Chondrocyte (in vitro differentiated cells): ENCODE measurements at regions not wholly inside any gene's neighbourhood (a gene's known extent, or its start where the extent isn't known, plus 50 kb on each side); places are given as distances from the start of the nearest gene placed in this dataset.
A peak's percentile ranks its signal among the peaks of the same experiment; 100 is the strongest.
"Not testable (repeated sequence)": the region's sequence is repeated elsewhere in the genome, so short reads cannot be mapped to it uniquely, and the experiment has no call there.

Experiments used
- DNase-seq: peaks from one replicate; pipeline ENCODE4 v3.0.0; 2021; ENCODE audit warnings: mixed read lengths, low spot score
- H3K27ac Mint-ChIP-seq: one replicate; pipeline ENCODE4 v1.8.0; 2021; ENCODE audit warnings: mild to moderate bottlenecking, moderate library complexity, mixed read lengths; ENCODE audit not compliant: unreplicated experiment
- H3K27me3 Mint-ChIP-seq: 2 replicates; pipeline ENCODE4 v1.8.0; 2021; ENCODE audit warnings: low read depth, mixed read lengths
- H3K36me3 Mint-ChIP-seq: 2 replicates; pipeline ENCODE4 v1.8.0; 2021; ENCODE audit warnings: low read depth, mixed read lengths
- H3K4me1 Mint-ChIP-seq: 2 replicates; pipeline ENCODE4 v1.8.0; 2021; ENCODE audit warnings: low read depth, mild to moderate bottlenecking, mixed read lengths
- H3K4me3 Mint-ChIP-seq: one replicate; pipeline ENCODE4 v1.8.0; 2021; ENCODE audit warnings: mild to moderate bottlenecking, moderate library complexity, mixed read lengths; ENCODE audit not compliant: unreplicated experiment
- H3K9me3 Mint-ChIP-seq: 2 replicates; pipeline ENCODE4 v1.8.0; 2021; ENCODE audit warnings: low read depth, mixed read lengths
- CTCF ChIP-seq: fragments of 200-600 bp; sonication (generic); IDR thresholded peaks from 2 replicates; pipeline ENCODE4 v1.5.0; 2021; ENCODE audit warnings: antibody characterized with exemption, mild to moderate bottlenecking, moderate library complexity

GRCh38 chr2:103176294-103176915 lies 414.6 kb downstream of the TMEM182 start:
- no peak for TF ChIP-seq CTCF
- no peaks in the 10 kb centered on the region for H3K36me3 Mint-ChIP-seq
- H3K4me3 Mint-ChIP-seq = no peak overlapping the region
- no peaks in the 10 kb centered on the region for H3K9me3 Mint-ChIP-seq
- H3K27ac Mint-ChIP-seq = no peak overlapping the region
- DNase-seq = no peak
- H3K4me1 Mint-ChIP-seq = peaks cover 43% of the 10 kb centered on the region
- no peaks in the 10 kb centered on the region for H3K27me3 Mint-ChIP-seq

DNA sequence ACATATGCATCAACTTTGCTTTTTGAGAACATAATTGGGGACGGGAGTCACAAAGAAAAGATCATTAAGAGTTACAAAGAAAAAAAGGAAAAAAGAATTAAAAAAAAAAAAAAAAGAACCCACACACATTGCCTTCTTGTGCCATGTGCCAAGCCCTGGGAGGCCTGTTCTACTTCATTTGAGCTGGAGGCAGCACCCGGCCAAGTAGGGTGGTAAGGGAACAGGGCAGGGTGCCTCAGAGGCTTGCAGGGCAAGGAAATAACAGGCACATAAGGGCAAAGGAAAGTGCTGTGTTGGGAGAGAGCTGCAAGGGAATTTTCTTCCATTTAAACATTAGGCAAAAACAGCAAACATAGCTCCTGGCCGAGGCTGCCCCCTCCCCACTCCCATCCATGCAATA lies 418.0 kb downstream of the TMEM182 start:
- Mint-ChIP-seq H3K27me3 (no peaks in the 10 kb centered on the region), H3K4me3 (no peak overlapping the region), H3K36me3 (no peaks in the 10 kb centered on the region), H3K27ac (no peak overlapping the region), H3K4me1 (peaks cover 46% of the 10 kb centered on the region), H3K9me3 (no peaks in the 10 kb centered on the region)
- no peak for TF ChIP-seq CTCF
- no peak for DNase-seq

DNA sequence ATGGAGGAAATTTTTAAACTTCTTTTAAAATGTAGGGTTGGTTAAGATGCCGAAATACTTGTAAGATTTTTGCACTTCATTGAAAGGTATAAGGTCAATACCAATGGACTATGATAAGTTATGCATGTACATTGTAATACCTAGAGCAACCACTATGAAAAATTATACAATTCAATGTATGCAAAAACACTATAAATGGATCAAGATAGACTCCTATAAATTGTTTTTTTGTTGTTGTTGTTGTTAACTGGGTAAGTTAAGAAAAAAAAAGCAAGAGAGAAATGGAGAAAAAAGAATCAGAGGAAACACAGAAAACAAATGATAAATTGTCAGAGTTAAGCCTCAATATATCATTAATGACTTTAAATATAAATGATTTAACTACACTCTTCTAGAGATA lies 421.2 kb downstream of the TMEM182 start:
- H3K4me3 Mint-ChIP-seq = no peak overlapping the region
- H3K9me3 Mint-ChIP-seq = no peaks in the 10 kb centered on the region
- TF ChIP-seq CTCF = peak; percentile 54
- H3K27me3 Mint-ChIP-seq = peaks cover 2% of the 10 kb centered on the region
- no peaks in the 10 kb centered on the region for H3K36me3 Mint-ChIP-seq
- peaks cover 32% of the 10 kb centered on the region for H3K4me1 Mint-ChIP-seq
- H3K27ac Mint-ChIP-seq = no peak overlapping the region
- no peak for DNase-seq

GRCh38 chr2:103196802-103197201 lies 435.0 kb downstream of the TMEM182 start:
- Mint-ChIP-seq H3K27ac (no peak overlapping the region), H3K4me3 (no peak overlapping the region), H3K36me3 (no peaks in the 10 kb centered on the region), H3K9me3 (peaks cover 28% of the 10 kb centered on the region), H3K27me3 (peaks cover 6% of the 10 kb centered on the region), H3K4me1 (no peaks in the 10 kb centered on the region)
- DNase-seq = no peak
- no peak for TF ChIP-seq CTCF

DNA sequence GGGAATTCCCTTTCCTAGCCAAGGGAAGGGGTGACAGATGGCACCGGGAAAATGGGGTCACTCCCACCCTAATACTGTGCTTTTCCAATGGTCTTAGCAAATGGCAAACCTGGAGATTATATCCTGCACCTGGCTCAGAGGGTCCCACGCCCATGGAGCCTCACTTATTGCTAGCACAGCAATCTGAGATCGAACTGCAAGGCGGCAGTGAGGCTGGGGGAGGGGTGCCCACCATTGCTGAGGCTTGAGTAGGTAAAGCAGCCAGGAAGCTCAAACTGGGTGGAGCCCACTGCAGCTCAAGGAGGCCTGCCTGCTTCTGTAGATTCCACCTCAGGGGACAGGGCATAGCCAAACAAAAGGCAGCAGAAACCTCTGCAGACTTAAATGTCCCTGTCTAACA lies 438.9 kb downstream of the TMEM182 start:
- H3K27me3 Mint-ChIP-seq, H3K4me3 Mint-ChIP-seq, DNase-seq, H3K4me1 Mint-ChIP-seq, H3K27ac Mint-ChIP-seq, H3K36me3 Mint-ChIP-seq: not testable (repeated sequence)
- peaks cover 15% of the 10 kb centered on the region for H3K9me3 Mint-ChIP-seq

DNA sequence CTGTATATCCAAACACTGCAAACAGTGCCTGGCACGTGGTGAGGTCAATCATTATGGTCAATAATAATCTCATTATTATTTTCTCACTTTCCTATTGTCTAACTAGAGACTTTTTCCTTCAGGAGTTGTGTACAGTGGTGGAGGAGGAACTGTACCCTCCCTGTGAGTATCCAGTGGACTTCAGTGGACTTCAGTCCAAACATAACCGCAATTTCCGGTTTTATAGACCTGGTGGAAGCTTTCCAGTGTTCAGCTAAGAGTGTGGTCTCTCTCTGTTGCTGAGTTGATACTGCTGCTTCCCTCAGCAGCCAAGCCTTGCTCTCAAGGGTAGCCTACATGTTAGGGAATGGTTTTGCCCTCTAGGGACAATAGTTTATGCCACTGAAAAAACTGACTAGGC lies 447.1 kb downstream of the TMEM182 start:
- Mint-ChIP-seq H3K27ac (no peak overlapping the region), H3K36me3 (no peaks in the 10 kb centered on the region), H3K9me3 (no peaks in the 10 kb centered on the region), H3K4me1 (no peaks in the 10 kb centered on the region), H3K4me3 (no peak overlapping the region), H3K27me3 (peaks cover 2% of the 10 kb centered on the region)
- no peak for TF ChIP-seq CTCF
- no peak for DNase-seq
